PC-9 (cell line): ENCODE measurements at regions not wholly inside any gene's neighbourhood (a gene's known extent, or its start where the extent isn't known, plus 50 kb on each side); places are given as distances from the start of the nearest gene placed in this dataset.

Experiments
- BruUV-seq: library from RNA; stranded (reverse); fragments of 400-500 nt; replicated peaks from 2 replicates; lab custom pipeline; 2021; lab: Mats Ljungman, UMichigan
- CTCF ChIA-PET: fragments of 300-600 bp; sonication (Branson Sonifier 250); formaldehyde crosslinking; loops from one replicate; lab custom pipeline; 2022; ENCODE audit warnings: antibody characterized with exemption; lab: Charles Lee
- POLR2A ChIA-PET: fragments of 300-600 bp; sonication (Branson Sonifier 250); formaldehyde crosslinking; loops from one replicate; lab custom pipeline; 2022; ENCODE audit warnings: antibody characterized with exemption; ENCODE audit not compliant: unreplicated experiment; lab: Charles Lee
- DNase-seq, 2 experiments: peaks; one replicate each; pipeline versions ENCODE4 v3.0.0 to v3.0.0-alpha.2; 2015 to 2022; ENCODE audit warnings: mixed read lengths in 1 of 2
- H2AFZ ChIP-seq: fragments of 200-600 bp; sonication (generic); 2 replicates; pipeline ENCODE4 v1.8.1; 2017; ENCODE audit warnings: antibody characterized with exemption
- H3F3A ChIP-seq: fragments of 200-600 bp; sonication (generic); 2 replicates; pipeline ENCODE4 v1.8.1; 2017; ENCODE audit warnings: antibody characterized with exemption, mild to moderate bottlenecking, low read depth; ENCODE audit not compliant: insufficient read depth
- H3K27ac ChIP-seq: fragments of 200-600 bp; sonication (generic); 2 replicates; pipeline ENCODE4 v1.6.1; 2016; ENCODE audit warnings: mixed run types
- H3K27me3 ChIP-seq: fragments of 200-600 bp; sonication (generic); 2 replicates; pipeline ENCODE4 v1.6.1; 2016; ENCODE audit warnings: low read depth, mixed run types; ENCODE audit not compliant: insufficient read depth
- H3K36me3 ChIP-seq: fragments of 200-600 bp; sonication (generic); 2 replicates; pipeline ENCODE4 v1.6.1; 2016; ENCODE audit warnings: low read depth, mixed run types
- H3K4me1 ChIP-seq: fragments of 200-600 bp; sonication (generic); replicated peaks from 2 replicates; pipeline ENCODE4 v1.6.1; 2016; ENCODE audit warnings: mixed run types; ENCODE audit not compliant: insufficient read depth
- H3K4me2 ChIP-seq: fragments of 200-600 bp; sonication (generic); 2 replicates; pipeline ENCODE4 v1.6.1; 2017; ENCODE audit warnings: mixed run types
- H3K4me3 ChIP-seq: fragments of 200-600 bp; sonication (generic); 2 replicates; pipeline ENCODE4 v1.6.1; 2016; ENCODE audit warnings: mixed run types
- H3K79me2 ChIP-seq: fragments of 200-600 bp; sonication (generic); 2 replicates; pipeline ENCODE4 v1.6.1; 2017; ENCODE audit warnings: low read depth, mixed run types
- H3K9me2 ChIP-seq: fragments of 200-600 bp; sonication (generic); 2 replicates; pipeline ENCODE4 v1.8.1; 2017; ENCODE audit warnings: mild to moderate bottlenecking; ENCODE audit not compliant: insufficient read depth
- H3K9me3 ChIP-seq: fragments of 200-600 bp; sonication (generic); 2 replicates; pipeline ENCODE4 v1.8.1; 2016; ENCODE audit warnings: low read depth; ENCODE audit not compliant: insufficient read depth
- H4K20me1 ChIP-seq: fragments of 200-600 bp; sonication (generic); 2 replicates; pipeline ENCODE4 v1.8.1; 2017; ENCODE audit not compliant: insufficient read depth
- CTCF ChIP-seq: fragments of 200-600 bp; sonication (generic); conservative IDR thresholded peaks from 2 replicates; pipeline ENCODE4 v1.6.1; 2017; ENCODE audit warnings: mixed run types, antibody characterized with exemption, mild to moderate bottlenecking, moderate library complexity
- EZH2 ChIP-seq: fragments of 200-600 bp; sonication (generic); IDR thresholded peaks from 2 replicates; pipeline ENCODE4 v1.8.0; 2017; ENCODE audit warnings: antibody characterized with exemption, low read depth
- intact Hi-C: fragments of 100-400 bp; cut with micrococcal nuclease; formaldehyde crosslinking; loops from one replicate; pipeline ENCODE4 v1.10.0; 2022; ENCODE audit not compliant: unreplicated experiment

GRCh38 chr13:103671547-103671946 lies 605.3 kb upstream of the SLC10A2 start:
- no peak for DNase-seq

GRCh38 chr13:103663996-103664395 lies 597.8 kb upstream of the SLC10A2 start:
- Histone ChIP-seq H3K36me3 (no peaks in the 10 kb centered on the region), H3K9me3 (no peaks in the 10 kb centered on the region), H3K79me2 (no peaks in the 10 kb centered on the region), H3K9me2 (no peaks in the 10 kb centered on the region), H3K4me3 (no peak overlapping the region), H3K27ac (no peak overlapping the region), H3K27me3 (no peaks in the 10 kb centered on the region), H3F3A (no peaks in the 10 kb centered on the region), H2AFZ (no peak overlapping the region), H3K4me1 (no peaks in the 10 kb centered on the region), H3K4me2 (no peak overlapping the region), H4K20me1 (no peaks in the 10 kb centered on the region)
- intact Hi-C loops: no loop called here
- peak in 1 of 2 experiments; percentile 9 for DNase-seq
- ChIA-PET CTCF (no interaction called here), POLR2A (no interaction called here)
- TF ChIP-seq EZH2: no peak
- TF ChIP-seq CTCF: no peak
- no TSS peak for BruUV-seq

More at GRCh38 chr13:103671547-103671946, 605.3 kb upstream of the SLC10A2 start:
- intact Hi-C loops: no loop called here
- Histone ChIP-seq H3K9me2 (no peaks in the 10 kb centered on the region), H4K20me1 (no peaks in the 10 kb centered on the region), H3F3A (no peaks in the 10 kb centered on the region), H3K9me3 (no peaks in the 10 kb centered on the region), H3K27me3 (no peaks in the 10 kb centered on the region), H3K4me1 (no peaks in the 10 kb centered on the region), H2AFZ (no peak overlapping the region), H3K4me2 (no peak overlapping the region), H3K27ac (no peak overlapping the region), H3K36me3 (no peaks in the 10 kb centered on the region), H3K4me3 (no peak overlapping the region), H3K79me2 (no peaks in the 10 kb centered on the region)
- no TSS peak for BruUV-seq
- no peak for TF ChIP-seq EZH2
- no peak for TF ChIP-seq CTCF
- ChIA-PET CTCF (no interaction called here), POLR2A (no interaction called here)

DNA sequence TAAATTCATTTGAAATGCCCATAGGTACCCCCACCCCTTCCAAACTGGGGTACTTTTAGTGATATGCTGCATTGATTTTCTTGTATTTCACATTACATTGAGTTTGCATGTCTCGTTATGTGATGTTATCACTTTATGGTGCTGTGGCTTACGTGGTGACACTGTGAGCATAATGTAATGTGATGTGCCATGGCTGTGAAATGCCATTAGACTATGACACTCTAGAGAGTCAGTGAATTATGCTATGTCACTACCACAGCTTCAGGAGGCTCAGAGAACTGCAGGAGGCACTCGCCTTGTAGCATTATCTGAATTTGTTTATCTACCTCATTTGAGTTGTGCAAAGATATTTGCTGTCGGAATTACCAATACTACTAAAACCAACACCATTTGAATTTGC lies 590.1 kb upstream of the SLC10A2 start:
- Histone ChIP-seq H4K20me1 (no peaks in the 10 kb centered on the region), H2AFZ (no peak overlapping the region), H3K4me2 (no peak overlapping the region), H3K79me2 (no peaks in the 10 kb centered on the region), H3K36me3 (no peaks in the 10 kb centered on the region), H3K27ac (no peak overlapping the region), H3K27me3 (no peaks in the 10 kb centered on the region), H3F3A (no peaks in the 10 kb centered on the region), H3K4me1 (no peaks in the 10 kb centered on the region), H3K9me3 (no peaks in the 10 kb centered on the region), H3K4me3 (no peak overlapping the region), H3K9me2 (no peaks in the 10 kb centered on the region)
- DNase-seq: no peak
- no TSS peak for BruUV-seq
- TF ChIP-seq CTCF: no peak
- TF ChIP-seq EZH2: no peak
- intact Hi-C loops: no loop called here
- POLR2A ChIA-PET: no interaction called here
- CTCF ChIA-PET: no interaction called here
